ENCODE measurements at regions not wholly inside any gene's neighbourhood (a gene's known extent, or its start where the extent isn't known, plus 50 kb on each side); places are given as distances from the start of the nearest gene placed in this dataset.

GRCh38 chr1:60540141-60540540, 466.6 kb upstream of the C1orf87 start:
- no peak overlapping the region for H3K27ac ChIP-seq
- TF ChIP-seq CTCF (IDR thresholded peaks at IDR 0.05) (no peak), ZFX (IDR thresholded peaks at IDR 0.05; ENCODE audit: borderline replicate concordance) (no peak)

- no peak for TF ChIP-seq CTCF (IDR thresholded peaks at IDR 0.05)
- no peak for TF ChIP-seq ZFX (IDR thresholded peaks at IDR 0.05; ENCODE audit: borderline replicate concordance)
- H3K27ac ChIP-seq, result no peak overlapping the region
Measured at GRCh38 chr1:60535713-60536112, 462.1 kb upstream of the C1orf87 start.

GRCh38 chr1:60527567-60527966, 454.0 kb upstream of the C1orf87 start:
- no peak for TF ChIP-seq CTCF (IDR thresholded peaks at IDR 0.05)
- TF ChIP-seq ZFX (IDR thresholded peaks at IDR 0.05; ENCODE audit: borderline replicate concordance), result no peak
- H3K27ac ChIP-seq, result no peak overlapping the region

GRCh38 chr1:60516996-60517395, 443.4 kb upstream of the C1orf87 start:
- TF ChIP-seq ZFX (IDR thresholded peaks at IDR 0.05; ENCODE audit: borderline replicate concordance) (no peak), CTCF (IDR thresholded peaks at IDR 0.05) (no peak)
- no peak overlapping the region for H3K27ac ChIP-seq

- no peak for TF ChIP-seq ZFX (IDR thresholded peaks at IDR 0.05; ENCODE audit: borderline replicate concordance)
- no peak overlapping the region for H3K27ac ChIP-seq
Measured at GRCh38 chr1:60510162-60510561, 436.6 kb upstream of the C1orf87 start.

GRCh38 chr1:60504206-60504840, 430.8 kb upstream of the C1orf87 start:
- peak overlapping the region; percentile 28; the same call in 1 of the 2 replicates for H3K27ac ChIP-seq
- TF ChIP-seq CTCF (IDR thresholded peaks at IDR 0.05) (no peak), ZFX (IDR thresholded peaks at IDR 0.05; ENCODE audit: borderline replicate concordance) (no peak)

- H3K27ac ChIP-seq, result no peak overlapping the region
- TF ChIP-seq ZFX (IDR thresholded peaks at IDR 0.05; ENCODE audit: borderline replicate concordance) (no peak), CTCF (IDR thresholded peaks at IDR 0.05) (no peak)
Measured at GRCh38 chr1:60503266-60503925, 429.8 kb upstream of the C1orf87 start.
